HepG2 (cell line): ENCODE measurements at regions not wholly inside any gene's neighbourhood (a gene's known extent, or its start where the extent isn't known, plus 50 kb on each side); places are given as distances from the start of the nearest gene placed in this dataset.

ENCODE experiments used
- DNMT3B ChIP-seq: conservative IDR thresholded peaks from 2 replicates; pipeline ENCODE4 v1.6.1; 2016; ENCODE audit warnings: missing biosample characterization, control low read depth
- GMEB1 ChIP-seq: sonication (generic); formaldehyde crosslinking; IDR thresholded peaks from 2 replicates; pipeline ENCODE4 v1.5.1; 2020; ENCODE audit warnings: missing genetic modification reagents, mild to moderate bottlenecking, borderline replicate concordance
- ZBTB21 ChIP-seq: sonication (generic); formaldehyde crosslinking; IDR thresholded peaks from 2 replicates; pipeline ENCODE4 v1.4.0; 2020; ENCODE audit warnings: missing genetic modification reagents
- ZNF331 ChIP-seq: sonication (generic); formaldehyde crosslinking; IDR thresholded peaks from 2 replicates; pipeline ENCODE4 v1.4.0; 2020; ENCODE audit warnings: missing genetic modification reagents
- ZNF468 ChIP-seq: sonication (generic); formaldehyde crosslinking; IDR thresholded peaks from 2 replicates; pipeline ENCODE4 v1.8.0; 2022; ENCODE audit warnings: mild to moderate bottlenecking, moderate library complexity, missing genetic modification reagents
- ZNF710 ChIP-seq: sonication (generic); formaldehyde crosslinking; IDR thresholded peaks from 2 replicates; pipeline ENCODE4 v1.5.0; 2020; ENCODE audit warnings: mild to moderate bottlenecking, missing genetic modification reagents, borderline replicate concordance
- TF ChIP-seq, protein P1 (sequence below): IDR thresholded peaks from 2 replicates; pipeline ENCODE4 v1.6.1; 2016; ENCODE audit warnings: low read depth, borderline replicate concordance
- TF ChIP-seq, protein P2 (sequence below): sonication (generic); formaldehyde crosslinking; IDR thresholded peaks from 2 replicates; pipeline ENCODE4 v1.4.0; 2020; ENCODE audit warnings: mild to moderate bottlenecking, missing genetic modification reagents

GRCh38 chrX:43525901-43526610 lies 130.0 kb upstream of the MAOA start (continued):
- no peak for TF ChIP-seq ZNF710 (CRISPR knock-in tag)
- TF ChIP-seq, protein P1, sequence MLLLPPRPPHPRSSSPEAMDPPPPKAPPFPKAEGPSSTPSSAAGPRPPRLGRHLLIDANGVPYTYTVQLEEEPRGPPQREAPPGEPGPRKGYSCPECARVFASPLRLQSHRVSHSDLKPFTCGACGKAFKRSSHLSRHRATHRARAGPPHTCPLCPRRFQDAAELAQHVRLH, result no peak
- TF ChIP-seq ZNF331 (CRISPR knock-in tag), result no peak
- no peak for TF ChIP-seq ZBTB21 (CRISPR knock-in tag)
- no peak for TF ChIP-seq DNMT3B
- TF ChIP-seq, protein P2, sequence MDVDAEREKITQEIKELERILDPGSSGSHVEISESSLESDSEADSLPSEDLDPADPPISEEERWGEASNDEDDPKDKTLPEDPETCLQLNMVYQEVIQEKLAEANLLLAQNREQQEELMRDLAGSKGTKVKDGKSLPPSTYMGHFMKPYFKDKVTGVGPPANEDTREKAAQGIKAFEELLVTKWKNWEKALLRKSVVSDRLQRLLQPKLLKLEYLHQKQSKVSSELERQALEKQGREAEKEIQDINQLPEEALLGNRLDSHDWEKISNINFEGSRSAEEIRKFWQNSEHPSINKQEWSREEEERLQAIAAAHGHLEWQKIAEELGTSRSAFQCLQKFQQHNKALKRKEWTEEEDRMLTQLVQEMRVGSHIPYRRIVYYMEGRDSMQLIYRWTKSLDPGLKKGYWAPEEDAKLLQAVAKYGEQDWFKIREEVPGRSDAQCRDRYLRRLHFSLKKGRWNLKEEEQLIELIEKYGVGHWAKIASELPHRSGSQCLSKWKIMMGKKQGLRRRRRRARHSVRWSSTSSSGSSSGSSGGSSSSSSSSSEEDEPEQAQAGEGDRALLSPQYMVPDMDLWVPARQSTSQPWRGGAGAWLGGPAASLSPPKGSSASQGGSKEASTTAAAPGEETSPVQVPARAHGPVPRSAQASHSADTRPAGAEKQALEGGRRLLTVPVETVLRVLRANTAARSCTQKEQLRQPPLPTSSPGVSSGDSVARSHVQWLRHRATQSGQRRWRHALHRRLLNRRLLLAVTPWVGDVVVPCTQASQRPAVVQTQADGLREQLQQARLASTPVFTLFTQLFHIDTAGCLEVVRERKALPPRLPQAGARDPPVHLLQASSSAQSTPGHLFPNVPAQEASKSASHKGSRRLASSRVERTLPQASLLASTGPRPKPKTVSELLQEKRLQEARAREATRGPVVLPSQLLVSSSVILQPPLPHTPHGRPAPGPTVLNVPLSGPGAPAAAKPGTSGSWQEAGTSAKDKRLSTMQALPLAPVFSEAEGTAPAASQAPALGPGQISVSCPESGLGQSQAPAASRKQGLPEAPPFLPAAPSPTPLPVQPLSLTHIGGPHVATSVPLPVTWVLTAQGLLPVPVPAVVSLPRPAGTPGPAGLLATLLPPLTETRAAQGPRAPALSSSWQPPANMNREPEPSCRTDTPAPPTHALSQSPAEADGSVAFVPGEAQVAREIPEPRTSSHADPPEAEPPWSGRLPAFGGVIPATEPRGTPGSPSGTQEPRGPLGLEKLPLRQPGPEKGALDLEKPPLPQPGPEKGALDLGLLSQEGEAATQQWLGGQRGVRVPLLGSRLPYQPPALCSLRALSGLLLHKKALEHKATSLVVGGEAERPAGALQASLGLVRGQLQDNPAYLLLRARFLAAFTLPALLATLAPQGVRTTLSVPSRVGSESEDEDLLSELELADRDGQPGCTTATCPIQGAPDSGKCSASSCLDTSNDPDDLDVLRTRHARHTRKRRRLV, result no peak
- TF ChIP-seq ZNF468, result no peak
- TF ChIP-seq GMEB1 (CRISPR knock-in tag), result no peak
- TF ChIP-seq, all 625 proteins: peak for 0
